HG03025 (cell line): ENCODE measurements at regions not wholly inside any gene's neighbourhood (a gene's known extent, or its start where the extent isn't known, plus 50 kb on each side); places are given as distances from the start of the nearest gene placed in this dataset.

Experiments
- ATAC-seq: cut with Tn5 transposase; IDR thresholded peaks from one replicate; pipeline ENCODE4 v1.9.1; 2021; ENCODE audit warnings: mild to moderate bottlenecking, moderate library complexity; ENCODE audit not compliant: unreplicated experiment, low FRiP score

- ATAC-seq, result no peak
These were observed 237.7 kb upstream of the IPO5 start for GRCh38 chr13:97715763-97716162.

- no peak for ATAC-seq
These were observed 236.7 kb upstream of the IPO5 start for GRCh38 chr13:97716746-97717145.

- no peak for ATAC-seq
These were observed 233.7 kb upstream of the IPO5 start for GRCh38 chr13:97719736-97720135.

- no peak for ATAC-seq
These were observed 232.6 kb upstream of the IPO5 start for GRCh38 chr13:97720896-97721295.

GRCh38 chr13:97723655-97724054, 229.8 kb upstream of the IPO5 start:
- no peak for ATAC-seq

- no peak for ATAC-seq
These were observed 229.0 kb upstream of the IPO5 start for GRCh38 chr13:97724450-97724849.

GRCh38 chr13:97726664-97727280, 226.7 kb upstream of the IPO5 start:
- no peak for ATAC-seq

GRCh38 chr13:97727991-97728390, 225.5 kb upstream of the IPO5 start:
- ATAC-seq, result no peak

- ATAC-seq, result no peak
These were observed 217.0 kb upstream of the IPO5 start for GRCh38 chr13:97736436-97736835.

- ATAC-seq, result no peak
These were observed 211.4 kb upstream of the IPO5 start for GRCh38 chr13:97742084-97742483.

DNA sequence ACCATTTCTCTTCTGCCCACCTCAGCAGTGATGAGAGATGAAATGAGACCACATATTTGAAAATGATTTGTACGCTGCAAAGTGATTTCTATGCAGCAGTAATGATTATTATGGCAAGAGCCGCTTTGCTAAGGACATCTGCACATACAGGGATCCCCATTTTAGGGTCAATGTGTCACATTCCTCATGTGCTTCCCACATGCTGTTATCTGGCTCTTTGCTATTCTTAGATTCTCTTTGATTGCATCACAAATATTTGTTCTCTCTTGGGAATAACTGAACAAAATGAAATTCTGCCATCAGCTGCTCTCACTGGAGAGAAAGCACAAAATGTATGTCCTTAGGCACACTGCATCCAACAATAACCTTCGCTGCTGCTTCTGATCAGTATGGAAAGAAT, 209.5 kb upstream of the IPO5 start:
- no peak for ATAC-seq

GRCh38 chr13:97746649-97747048, 206.8 kb upstream of the IPO5 start:
- no peak for ATAC-seq

DNA sequence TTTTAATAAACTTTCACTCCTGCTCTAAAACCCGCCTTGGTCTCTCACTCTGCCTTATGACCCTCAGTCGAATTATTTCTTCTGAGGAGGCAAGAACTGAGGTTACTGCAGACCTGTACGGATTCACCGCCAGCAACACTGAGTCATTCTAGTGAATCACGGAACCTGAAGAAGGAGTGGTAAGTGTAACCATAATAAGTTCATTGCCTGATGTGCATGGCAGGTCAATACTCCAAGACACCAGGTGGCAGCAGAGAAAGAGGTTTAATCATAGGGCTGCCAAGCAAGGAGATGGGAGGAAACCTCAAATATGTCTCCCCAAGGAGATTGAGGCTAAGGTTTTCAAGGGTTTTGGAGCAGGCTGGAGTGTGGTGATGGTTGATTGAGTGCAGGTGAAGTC, 204.3 kb upstream of the IPO5 start:
- ATAC-seq, result no peak

GRCh38 chr13:97751477-97751876, 202.0 kb upstream of the IPO5 start:
- no peak for ATAC-seq

- no peak for ATAC-seq
These were observed 200.4 kb upstream of the IPO5 start for GRCh38 chr13:97752961-97753668.

DNA sequence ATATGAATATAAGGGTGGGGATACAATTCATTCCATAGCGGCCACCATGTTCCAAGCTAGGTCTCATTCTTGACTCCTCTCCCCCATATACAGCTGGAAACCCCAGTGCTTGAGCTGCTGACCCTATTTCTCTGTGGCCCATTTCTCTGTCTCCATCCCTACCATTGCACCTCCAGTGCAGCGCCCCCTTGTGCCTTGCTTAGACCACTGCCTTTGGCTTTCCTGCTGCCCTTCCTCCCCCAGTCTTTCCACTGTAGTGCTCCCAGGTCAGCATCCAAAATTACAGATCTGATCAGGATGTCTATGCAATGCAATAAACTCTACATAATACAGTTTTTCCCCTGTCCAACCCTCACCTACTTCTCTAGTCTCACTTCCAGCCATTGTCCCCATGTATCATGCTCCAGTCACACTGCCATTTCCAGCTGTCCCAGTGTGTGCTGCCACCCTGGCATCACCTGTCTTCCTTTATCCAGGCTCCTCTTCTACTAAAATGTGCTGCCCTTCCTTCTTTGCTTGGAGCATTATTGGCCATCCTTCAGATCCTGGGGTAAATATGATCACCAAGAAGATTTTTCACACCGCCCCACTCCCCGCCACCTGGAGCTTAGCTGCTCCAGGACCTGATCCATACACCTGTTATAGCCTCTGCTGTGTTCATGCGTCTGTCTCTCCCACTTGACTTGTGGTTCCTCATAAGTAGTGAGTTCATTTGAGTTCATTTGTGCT, 199.4 kb upstream of the IPO5 start:
- no peak for ATAC-seq

GRCh38 chr13:97757807-97758206, 195.7 kb upstream of the IPO5 start:
- ATAC-seq, result no peak

DNA sequence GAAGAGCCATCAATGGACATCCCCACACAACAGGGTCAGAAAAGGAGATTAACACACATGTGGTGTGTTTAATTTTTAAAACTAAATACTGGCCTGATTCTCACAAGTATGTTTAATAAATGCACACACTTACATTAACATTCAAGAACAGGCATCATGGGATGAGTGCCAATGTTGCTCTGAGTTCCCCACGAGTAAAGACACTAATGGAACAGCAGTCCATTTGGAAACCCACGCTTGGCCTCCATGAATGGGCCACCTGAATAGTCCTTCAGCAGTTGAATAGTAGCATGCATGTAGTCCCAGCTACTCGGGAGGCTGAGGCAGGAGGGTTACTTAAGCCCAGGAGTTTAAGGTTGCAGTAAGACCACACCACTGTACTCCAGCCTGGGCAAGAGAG, 195.2 kb upstream of the IPO5 start:
- ATAC-seq, result no peak

DNA sequence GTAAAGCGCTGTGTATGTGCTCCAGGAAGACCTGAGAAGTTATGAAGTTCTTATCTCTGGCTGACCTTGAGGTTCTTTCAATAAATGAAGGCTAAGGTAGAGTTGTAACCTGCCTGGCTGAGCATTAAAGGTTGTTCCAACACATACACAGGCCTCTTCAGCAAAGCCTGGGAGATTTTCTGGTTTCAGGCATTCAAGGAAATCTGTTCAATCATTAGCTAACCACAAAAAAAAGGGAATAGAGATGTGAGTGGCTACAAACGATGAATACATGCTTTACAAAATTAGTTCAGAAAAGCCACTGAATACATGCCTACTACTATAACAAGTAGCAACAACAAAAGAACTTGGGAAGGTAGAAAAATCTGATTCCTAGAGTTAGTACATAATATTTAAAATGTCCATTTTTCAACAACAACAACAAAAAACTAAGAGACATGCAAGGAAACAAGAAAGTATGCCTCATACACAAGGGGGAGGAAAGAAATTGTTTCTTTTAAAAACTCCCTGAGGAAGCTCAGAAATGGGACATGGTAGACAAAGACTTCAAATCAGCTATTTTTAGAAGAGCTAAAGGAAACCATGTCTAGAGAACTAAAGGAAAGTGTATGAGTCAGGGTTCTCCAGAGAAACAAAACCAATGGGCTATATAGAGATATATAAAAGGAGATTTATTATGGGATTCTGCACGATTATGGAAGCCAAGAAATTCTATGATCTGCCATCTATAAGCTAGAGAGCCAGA, 191.5 kb upstream of the IPO5 start:
- ATAC-seq, result no peak

GRCh38 chr13:97766749-97767148, 186.7 kb upstream of the IPO5 start:
- no peak for ATAC-seq

DNA sequence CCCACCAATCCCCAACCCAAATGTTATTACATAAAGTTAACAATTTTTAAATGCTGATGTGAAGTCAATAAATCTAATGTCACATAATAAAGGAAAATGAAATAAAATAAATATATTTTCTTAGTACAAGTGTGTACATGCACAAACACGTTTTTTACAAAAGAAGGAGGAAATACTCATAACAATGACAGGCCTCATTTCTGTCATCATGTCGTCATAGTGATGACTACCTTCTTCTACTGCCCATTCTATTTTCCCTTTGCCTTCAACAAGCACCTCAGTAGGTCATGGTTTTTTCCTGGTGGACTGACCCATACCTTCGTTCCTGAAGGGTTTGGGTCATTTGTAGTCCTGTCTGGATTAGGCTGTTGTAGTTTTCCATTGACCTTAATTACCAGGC, 185.3 kb upstream of the IPO5 start:
- ATAC-seq, result no peak
